Cardiac fibroblast (primary cell): ENCODE measurements at regions not wholly inside any gene's neighbourhood (a gene's known extent, or its start where the extent isn't known, plus 50 kb on each side); places are given as distances from the start of the nearest gene placed in this dataset.

Experiments used
- DNase-seq, 2 donors: peaks; one replicate each; pipeline versions ENCODE4 v3.0.0 to v3.0.0-alpha.2; 2010; ENCODE audit warnings: low read depth in 2 of 2
- H3K4me3 ChIP-seq, 2 donors: replicated peaks in 1 of 2; 1 replicate in 1 of 2; 2 replicates in 1 of 2; pipeline ENCODE4 v1.5.1; 2011; ENCODE audit warnings: low read depth in 2 of 2, low read length in 2 of 2, mild to moderate bottlenecking in 2 of 2, moderate library complexity in 1 of 2
- CTCF ChIP-seq: IDR thresholded peaks from one replicate; pipeline ENCODE4 v1.5.1; 2011; ENCODE audit warnings: low read depth, mild to moderate bottlenecking, low read length, inconsistent platforms

GRCh38 chr5:81835814-81836367 is 85.0 kb upstream of the SSBP2 start:
- H3K4me3 ChIP-seq = no peak overlapping the region
- TF ChIP-seq CTCF = no peak

GRCh38 chr5:81834021-81834660 is 83.2 kb upstream of the SSBP2 start:
- peak in 1 of 2 donors; percentile 80 for DNase-seq
- TF ChIP-seq CTCF = no peak
- H3K4me3 ChIP-seq = no peak overlapping the region

More at GRCh38 chr5:81835814-81836367, 85.0 kb upstream of the SSBP2 start:
- DNase-seq = peak in 1 of 2 donors; percentile 54

- DNase-seq = no peak
Measured at GRCh38 chr5:81830596-81830995, 79.7 kb upstream of the SSBP2 start.

GRCh38 chr5:81829242-81829641 is 78.3 kb upstream of the SSBP2 start:
- TF ChIP-seq CTCF = no peak
- H3K4me3 ChIP-seq = no peak overlapping the region
- no peak for DNase-seq

More at GRCh38 chr5:81830596-81830995, 79.7 kb upstream of the SSBP2 start:
- no peak overlapping the region for H3K4me3 ChIP-seq
- TF ChIP-seq CTCF = no peak

- DNase-seq = no peak
- no peak for TF ChIP-seq CTCF
- no peak overlapping the region for H3K4me3 ChIP-seq
Measured at GRCh38 chr5:81827500-81827899, 76.6 kb upstream of the SSBP2 start.

GRCh38 chr5:81826128-81826527 is 75.2 kb upstream of the SSBP2 start:
- peak; percentile 28 to 55 for DNase-seq
- no peak overlapping the region for H3K4me3 ChIP-seq
- peak; percentile 22 for TF ChIP-seq CTCF
